Hematopoietic multipotent progenitor cell (in vitro differentiated cells): ENCODE measurements at regions not wholly inside any gene's neighbourhood (a gene's known extent, or its start where the extent isn't known, plus 50 kb on each side); places are given as distances from the start of the nearest gene placed in this dataset.
"Not testable (repeated sequence)": the region's sequence is repeated elsewhere in the genome, so short reads cannot be mapped to it uniquely, and the experiment has no call there.

Experiments
- DNase-seq, 3 donors: peaks; one replicate each; pipeline ENCODE4 v3.0.0-alpha.2; 2011 to 2015; ENCODE audit warnings: low read depth in 2 of 3, low spot score in 2 of 3

DNA sequence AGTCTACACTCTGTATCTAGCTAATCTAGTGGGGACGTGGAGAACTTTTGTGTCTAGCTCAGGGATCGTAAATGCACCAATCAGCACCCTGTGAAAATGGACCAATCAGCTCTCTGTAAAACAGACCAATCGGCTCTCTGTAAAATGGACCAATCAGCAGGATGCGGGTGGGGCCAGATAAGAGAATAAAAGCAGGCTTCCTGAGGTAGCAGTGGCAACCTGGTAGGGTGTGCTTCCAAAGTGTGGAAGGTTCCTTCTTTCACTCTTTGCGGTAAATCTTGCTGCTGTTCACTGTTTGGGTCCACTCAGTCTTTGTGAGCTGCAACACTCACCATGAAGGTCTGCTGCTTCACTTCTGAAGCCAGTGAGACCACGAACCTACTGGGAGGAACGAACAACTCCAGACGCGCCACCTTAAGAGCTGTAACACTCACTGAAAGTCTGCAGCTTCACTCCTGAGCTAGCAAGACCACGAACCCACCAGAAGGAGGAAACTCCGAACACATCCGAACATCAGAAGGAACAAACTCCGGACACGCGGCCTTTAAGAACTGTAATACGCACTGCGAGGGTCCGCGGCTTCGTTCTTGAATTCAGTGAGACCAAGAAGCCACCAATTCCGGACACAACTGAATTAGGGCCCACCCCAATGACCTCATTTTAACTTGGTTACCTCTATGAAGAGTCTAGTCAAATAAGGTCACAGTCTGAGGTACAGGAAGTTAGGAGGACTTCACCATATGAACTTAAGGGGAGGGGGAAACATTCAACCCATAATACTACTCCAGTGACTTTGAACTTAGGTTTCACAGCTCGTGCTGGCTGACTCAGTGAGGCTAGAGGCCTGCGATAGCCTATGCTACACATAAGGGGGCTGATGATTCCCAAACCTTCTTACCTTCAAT, 59.8 kb upstream of the LPGAT1 start:
- DNase-seq: not testable (repeated sequence)

DNA sequence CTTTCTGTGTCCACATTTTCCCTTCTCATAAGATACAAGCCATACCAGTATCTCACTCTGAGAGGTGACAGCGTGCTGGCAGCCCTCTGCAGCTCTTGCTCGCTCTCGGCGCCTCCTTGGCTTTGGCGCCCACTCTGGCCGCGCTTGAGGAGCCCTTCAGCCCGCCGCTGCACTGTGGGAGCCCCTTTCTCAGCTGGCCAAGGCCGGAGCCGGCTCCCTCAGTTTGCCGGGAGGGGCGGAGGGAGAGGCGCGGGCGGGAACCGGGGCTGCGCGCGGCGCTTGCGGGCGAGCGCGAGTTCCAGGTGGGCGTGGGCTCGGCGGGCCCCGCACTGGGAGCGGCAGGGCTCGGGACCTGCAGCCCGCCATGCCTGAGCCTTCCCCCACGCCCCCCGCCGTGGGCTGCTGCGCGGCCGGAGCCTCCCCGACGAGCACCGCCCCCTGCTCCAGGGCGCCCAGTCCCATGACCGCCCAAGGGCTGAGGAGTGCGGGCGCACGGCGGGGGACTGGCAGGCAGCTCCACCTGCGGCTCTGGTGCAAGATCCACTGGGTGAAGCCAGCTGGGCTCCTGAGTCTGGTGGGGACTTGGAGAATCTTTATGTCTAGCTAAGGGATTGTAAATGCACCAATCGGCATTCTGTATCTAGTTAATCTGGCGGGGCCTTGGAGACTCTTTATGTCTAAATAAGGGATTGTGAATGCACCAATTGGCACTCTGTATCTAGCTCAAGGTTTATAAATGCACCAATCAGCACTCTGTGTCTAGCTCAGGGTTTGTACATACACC, 58.9 kb upstream of the LPGAT1 start:
- not testable (repeated sequence) for DNase-seq

DNA sequence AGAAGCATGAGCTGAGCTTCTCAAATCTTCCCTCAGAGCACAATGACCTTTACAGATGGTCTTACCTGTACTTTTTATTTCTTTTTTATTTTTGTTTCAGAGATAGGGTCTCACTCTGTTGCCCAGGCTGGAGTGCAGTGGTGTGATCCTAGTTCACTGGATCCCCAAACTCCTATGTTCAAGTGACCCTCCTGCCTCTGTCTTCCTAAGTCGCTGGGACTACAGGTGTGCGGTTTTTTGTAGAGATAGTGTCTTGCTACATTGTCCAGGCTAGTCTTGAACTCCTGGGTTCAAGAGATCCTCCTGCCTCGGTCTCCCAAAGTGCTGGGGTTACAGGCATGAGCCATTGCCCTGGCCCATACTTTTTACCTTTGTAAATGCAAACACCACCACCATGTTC, 56.0 kb upstream of the LPGAT1 start:
- DNase-seq: no peak

DNA sequence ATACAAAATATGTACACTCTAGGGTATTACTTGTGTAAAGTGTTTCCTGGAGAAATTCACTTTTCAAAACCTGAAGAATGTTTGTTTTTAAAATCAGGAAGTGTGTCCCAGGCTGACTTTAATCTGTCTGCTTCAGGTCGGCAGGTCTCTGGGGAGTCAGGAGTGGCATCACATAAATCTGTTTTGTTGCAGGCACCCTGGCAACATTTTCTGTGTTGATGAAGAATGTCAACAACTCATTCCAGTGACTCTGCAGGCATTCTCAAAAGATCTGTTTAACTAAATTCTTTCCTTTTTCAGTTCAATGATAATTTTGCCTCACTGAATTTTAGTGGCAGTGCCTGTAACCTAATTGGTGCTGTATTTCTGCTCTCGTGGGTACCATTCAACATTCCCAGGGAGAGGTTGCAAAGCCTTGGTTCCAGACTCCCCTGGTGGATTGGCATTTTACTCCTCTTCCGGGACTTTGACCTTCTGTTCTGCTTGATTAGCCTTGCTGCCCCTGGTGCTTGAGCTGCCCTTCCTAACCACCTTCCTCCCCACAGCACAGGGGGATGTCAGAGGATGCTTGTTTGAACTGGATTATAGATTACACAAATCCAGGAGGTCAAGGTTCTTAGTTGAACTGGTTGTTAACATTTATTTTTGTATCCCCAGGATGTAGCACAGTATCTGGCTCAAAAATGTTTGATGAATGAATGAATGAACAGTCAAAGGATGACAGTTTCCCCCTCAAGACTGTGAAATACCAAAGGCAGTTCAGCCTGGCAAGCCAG, 55.4 kb upstream of the LPGAT1 start:
- peak in 1 of 3 donors; percentile 38 for DNase-seq

DNA sequence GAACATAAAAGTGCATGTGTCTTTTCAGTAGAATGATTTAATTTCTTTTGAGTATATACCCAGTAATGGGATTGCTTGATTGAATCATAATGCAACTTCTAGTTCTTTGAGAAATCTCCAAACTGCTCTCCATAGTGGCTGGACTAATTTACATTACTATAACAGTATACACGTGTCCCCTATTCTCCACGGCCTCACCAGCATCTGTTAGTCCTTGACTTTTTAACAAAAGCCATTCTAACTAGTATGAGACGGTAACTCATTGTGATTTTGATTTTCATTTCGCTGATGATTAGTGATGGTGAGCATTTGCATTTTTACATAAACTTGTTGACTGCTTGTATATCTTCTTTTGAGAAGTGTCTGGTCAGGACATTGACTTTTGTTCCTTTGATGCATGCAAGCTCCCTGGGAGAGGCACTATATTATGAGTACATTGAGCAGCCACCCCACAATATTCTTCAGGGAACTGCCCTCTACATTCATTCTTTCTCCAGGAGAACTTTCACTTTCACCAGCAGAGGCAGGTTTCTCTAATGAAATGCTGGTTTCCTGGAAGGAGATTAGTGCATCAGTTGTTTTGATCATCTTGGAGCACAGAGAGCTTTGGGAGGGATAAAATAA, 51.9 kb upstream of the LPGAT1 start:
- no peak for DNase-seq
